T-helper 17 cell (primary cell): ENCODE measurements at regions not wholly inside any gene's neighbourhood (a gene's known extent, or its start where the extent isn't known, plus 50 kb on each side); places are given as distances from the start of the nearest gene placed in this dataset.

Source experiments
- ATAC-seq: fragments of 150-1000 bp; cut with Tn5 transposase; 2 replicates; pipeline ENCODE4 v1.10.0; 2021; ENCODE audit warnings: mild to moderate bottlenecking, moderate library complexity
- DNase-seq, 3 donors: peaks; one replicate each; pipeline versions ENCODE4 v3.0.0 to v3.0.0-alpha.2; 2020 to 2021
- H3K9me3 ChIP-seq: one replicate; pipeline ENCODE4 v1.7.0; 2013; ENCODE audit warnings: low read length, mild to moderate bottlenecking; ENCODE audit not compliant: control insufficient read depth, poor library complexity, severe bottlenecking
- H3K27ac Mint-ChIP-seq: one replicate; pipeline ENCODE4 v1.8.0; 2022; ENCODE audit warnings: mild to moderate bottlenecking, moderate library complexity, mixed read lengths
- H3K27me3 Mint-ChIP-seq: one replicate; pipeline ENCODE4 v1.8.0; 2022; ENCODE audit warnings: mixed read lengths
- H3K36me3 Mint-ChIP-seq: one replicate; pipeline ENCODE4 v1.8.0; 2022; ENCODE audit warnings: low read depth, mixed read lengths
- H3K4me1 Mint-ChIP-seq: one replicate; pipeline ENCODE4 v1.8.0; 2022; ENCODE audit warnings: mild to moderate bottlenecking, mixed read lengths
- H3K4me3 Mint-ChIP-seq: one replicate; pipeline ENCODE4 v1.8.0; 2022; ENCODE audit warnings: mild to moderate bottlenecking, moderate library complexity, mixed read lengths

DNA sequence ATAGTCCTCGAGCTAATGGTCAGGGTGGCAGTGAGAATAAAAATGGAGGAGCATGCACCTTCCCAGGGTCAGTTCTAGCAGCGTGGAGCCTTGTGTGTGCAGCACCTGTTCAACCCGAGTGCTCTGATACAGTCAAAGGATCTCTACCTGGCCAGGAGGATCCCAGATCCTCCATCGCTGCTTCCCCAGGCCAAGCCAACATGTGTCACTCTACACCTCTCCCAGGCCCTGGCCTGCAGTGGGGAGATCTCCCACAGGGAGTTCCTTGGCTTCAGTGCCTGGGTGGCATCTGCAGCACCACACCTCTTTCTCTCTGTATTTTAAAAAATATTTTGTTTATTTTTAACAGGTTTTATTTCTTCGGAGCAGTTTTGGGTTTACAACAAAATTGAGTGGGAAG lies 414.8 kb upstream of the C2CD4B start:
- peaks cover 3% of the 10 kb centered on the region for H3K4me1 Mint-ChIP-seq
- H3K4me3 Mint-ChIP-seq, result no peak overlapping the region
- no peak for ATAC-seq

DNA sequence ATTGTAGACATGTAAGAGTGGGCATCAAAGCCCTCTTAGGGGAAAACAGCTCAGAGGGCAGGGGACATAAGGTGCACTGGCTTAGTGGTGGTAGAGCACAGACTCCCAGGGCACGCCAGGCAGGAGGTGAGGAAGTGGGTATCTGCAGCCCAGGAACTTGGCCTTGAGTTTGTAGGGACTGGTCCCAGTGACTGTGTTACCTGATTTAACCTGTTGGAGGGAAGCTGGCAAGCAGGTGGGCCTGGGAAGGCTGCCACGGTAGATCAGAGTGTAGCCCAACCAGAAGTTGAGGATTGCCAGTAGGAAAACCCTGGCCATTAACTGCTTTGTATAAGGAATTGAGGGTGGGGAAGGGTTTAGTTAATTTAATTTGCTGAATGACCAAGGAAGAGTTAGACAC lies 417.5 kb upstream of the C2CD4B start:
- Mint-ChIP-seq H3K4me3 (no peak overlapping the region), H3K27me3 (peaks cover 37% of the 10 kb centered on the region)

More for the DNA sequence above, 414.8 kb upstream of the C2CD4B start:
- no peak overlapping the region for H3K27ac Mint-ChIP-seq
- peaks cover 45% of the 10 kb centered on the region for H3K27me3 Mint-ChIP-seq
- no peaks in the 10 kb centered on the region for H3K36me3 Mint-ChIP-seq
- DNase-seq, result no peak
- H3K9me3 ChIP-seq, result no peaks in the 10 kb centered on the region

DNA sequence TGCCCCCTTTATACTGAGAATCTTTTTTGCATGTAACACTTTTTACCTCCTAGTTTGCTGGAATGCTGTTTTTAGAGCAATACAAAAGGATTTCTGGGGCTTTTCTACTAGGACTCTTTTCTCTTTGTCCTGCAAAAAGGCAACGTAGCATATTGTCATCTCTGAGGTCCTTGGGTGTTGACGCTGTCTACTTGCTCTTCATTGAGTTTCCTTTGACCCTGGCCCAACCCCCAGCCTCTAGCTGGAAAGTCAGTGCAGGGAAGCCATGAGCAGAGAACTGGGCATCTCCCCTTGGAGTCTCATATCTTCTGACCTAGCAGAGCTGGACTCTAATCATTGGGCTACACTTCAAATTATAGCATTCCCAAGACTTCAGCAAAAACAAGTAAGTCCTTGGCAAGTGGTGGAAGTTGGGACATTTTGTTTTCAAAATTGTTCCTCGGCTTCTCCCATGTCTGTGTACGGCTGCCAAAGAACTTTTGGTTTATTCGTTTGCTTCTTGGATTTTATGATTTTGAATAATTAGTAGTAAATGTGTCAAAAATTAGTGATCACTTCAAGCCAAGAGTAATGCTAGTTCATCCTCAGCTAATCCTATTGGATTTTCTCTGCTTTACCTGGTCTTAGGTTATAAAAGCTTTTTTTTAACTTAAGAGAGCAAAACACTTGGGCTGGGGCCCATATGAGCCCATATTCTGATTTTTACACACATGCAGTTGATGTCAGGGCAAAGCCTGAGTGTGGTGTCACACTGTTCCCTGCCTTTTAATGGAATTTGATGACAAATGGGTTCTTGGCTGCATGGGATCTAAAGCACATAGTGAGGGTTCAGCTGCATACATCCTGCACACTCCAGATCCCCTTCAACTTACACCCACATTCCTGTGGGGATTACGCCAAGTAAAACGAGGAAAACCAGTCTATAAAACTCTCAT lies 419.5 kb upstream of the C2CD4B start:
- H3K27me3 Mint-ChIP-seq, result peaks cover 27% of the 10 kb centered on the region
- no peaks in the 10 kb centered on the region for H3K36me3 Mint-ChIP-seq
- no peaks in the 10 kb centered on the region for H3K4me1 Mint-ChIP-seq
- no peak for ATAC-seq
- DNase-seq, result no peak
- no peak overlapping the region for H3K27ac Mint-ChIP-seq
- H3K4me3 Mint-ChIP-seq, result no peak overlapping the region
- H3K9me3 ChIP-seq, result peaks cover 2% of the 10 kb centered on the region

More for the DNA sequence above, 417.5 kb upstream of the C2CD4B start:
- no peak for ATAC-seq
- H3K9me3 ChIP-seq, result peaks cover 2% of the 10 kb centered on the region
- Mint-ChIP-seq H3K4me1 (peaks cover 3% of the 10 kb centered on the region), H3K36me3 (no peaks in the 10 kb centered on the region), H3K27ac (no peak overlapping the region)
- no peak for DNase-seq

DNA sequence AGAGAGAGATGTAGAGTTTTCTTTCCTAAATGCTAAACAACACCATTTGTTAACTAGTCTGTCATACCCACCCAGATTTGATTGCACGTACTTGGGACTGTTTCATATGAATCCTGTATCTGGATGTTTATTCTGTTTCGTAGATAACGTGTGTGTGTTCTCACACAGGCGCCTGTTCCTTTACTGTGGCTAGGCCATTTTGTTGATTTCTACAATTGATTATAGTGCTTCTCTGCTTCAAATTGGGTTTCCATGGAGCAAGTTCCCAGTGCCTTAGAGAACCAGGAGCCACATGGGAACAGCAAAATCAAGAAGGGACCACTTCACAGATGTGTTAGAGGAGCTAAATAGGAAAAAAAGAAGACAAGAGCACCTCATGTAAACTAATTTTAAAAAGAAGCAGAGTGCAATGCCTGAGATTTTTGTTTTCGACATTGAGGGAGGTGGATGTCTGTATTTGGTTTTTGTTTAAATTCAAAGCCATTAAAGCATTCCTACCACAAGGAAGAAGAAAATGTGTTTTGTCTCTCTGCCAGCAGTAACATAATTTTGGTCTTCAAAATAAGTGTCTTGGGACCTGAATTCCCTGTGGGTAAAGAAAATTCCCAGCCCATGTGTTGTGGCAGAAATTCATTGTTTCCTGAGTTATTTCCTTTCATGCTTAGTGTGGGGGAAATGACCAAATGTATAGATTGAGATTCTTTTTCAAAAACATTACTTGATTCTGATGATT lies 424.0 kb upstream of the C2CD4B start:
- ATAC-seq, result no peak
- H3K27me3 Mint-ChIP-seq, result peaks cover 44% of the 10 kb centered on the region
- H3K36me3 Mint-ChIP-seq, result no peaks in the 10 kb centered on the region
- peaks cover 2% of the 10 kb centered on the region for H3K9me3 ChIP-seq
- no peak overlapping the region for H3K4me3 Mint-ChIP-seq
- no peak overlapping the region for H3K27ac Mint-ChIP-seq
- H3K4me1 Mint-ChIP-seq, result no peaks in the 10 kb centered on the region
- DNase-seq, result no peak

DNA sequence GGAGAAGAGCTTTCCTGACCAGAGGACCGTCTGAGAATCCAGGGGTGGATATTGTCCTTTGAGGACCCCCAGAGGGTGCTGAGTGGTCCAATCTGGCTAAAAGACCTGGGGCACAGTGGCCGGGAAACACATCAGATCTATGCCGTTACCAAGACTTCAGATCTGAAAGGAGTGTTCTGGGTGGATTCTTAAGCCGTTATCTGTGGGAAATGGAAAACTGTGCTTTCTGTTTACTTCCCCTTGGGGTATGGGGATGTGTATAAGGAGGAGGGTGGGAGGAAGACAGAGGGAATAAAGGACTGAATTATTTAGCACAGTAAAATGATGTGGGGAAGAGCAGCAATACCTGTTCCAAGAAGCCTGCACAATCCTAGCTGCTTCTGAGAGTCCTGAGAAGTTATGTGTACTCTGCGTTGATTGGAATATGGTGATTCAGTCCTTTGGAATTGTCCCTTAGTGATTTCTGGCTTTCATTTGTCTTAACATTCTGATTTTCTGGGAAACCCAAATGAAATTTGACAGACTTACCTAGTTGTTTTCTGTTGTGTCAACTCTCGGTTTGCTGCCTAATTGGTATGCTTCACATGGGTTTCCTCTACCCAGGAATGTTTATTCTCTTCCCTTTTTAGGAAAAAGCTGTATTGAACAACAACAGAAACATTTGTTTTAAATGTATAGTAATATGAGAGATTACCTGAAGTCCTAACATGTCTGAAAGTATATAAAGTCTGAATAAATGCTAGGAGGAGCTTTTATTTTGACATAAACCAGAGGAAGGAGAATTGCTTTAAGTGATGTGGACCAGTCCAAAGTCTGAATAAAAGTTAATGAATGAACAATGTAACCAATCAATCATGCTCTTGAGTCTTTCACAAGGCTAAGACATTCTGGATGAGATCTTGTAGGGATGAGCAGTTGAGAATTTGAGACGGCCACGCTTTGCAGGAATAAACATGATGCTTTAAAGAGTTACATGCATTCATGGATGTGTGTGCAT lies 427.1 kb upstream of the C2CD4B start:
- ATAC-seq (no peak), DNase-seq (no peak)
- H3K27ac Mint-ChIP-seq, result no peak overlapping the region
- peaks cover 2% of the 10 kb centered on the region for H3K36me3 Mint-ChIP-seq
- no peak overlapping the region for H3K4me3 Mint-ChIP-seq
- no peaks in the 10 kb centered on the region for H3K9me3 ChIP-seq
- no peaks in the 10 kb centered on the region for H3K4me1 Mint-ChIP-seq
- H3K27me3 Mint-ChIP-seq, result peaks cover 57% of the 10 kb centered on the region

DNA sequence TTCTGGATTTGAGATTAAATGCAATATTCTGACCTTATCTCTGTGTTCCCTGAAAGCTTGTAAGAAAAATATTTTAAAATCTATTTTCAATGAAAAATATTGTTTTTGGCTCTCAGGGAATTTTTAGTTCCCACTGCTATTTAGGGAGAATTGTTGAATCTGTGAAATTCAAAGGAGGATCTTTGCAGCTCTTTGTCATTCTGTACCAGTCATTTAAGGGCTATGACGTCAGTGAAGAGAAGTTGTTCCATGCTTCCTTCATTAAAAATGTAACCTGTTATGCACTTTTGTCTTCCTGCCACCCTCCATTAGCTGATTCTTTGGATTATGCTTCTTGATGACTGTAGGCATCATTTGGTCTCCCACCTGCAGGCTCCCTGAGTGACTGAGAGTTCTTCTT lies 427.8 kb upstream of the C2CD4B start:
- H3K9me3 ChIP-seq, result no peaks in the 10 kb centered on the region
- Mint-ChIP-seq H3K4me3 (no peak overlapping the region), H3K27ac (no peak overlapping the region), H3K4me1 (no peaks in the 10 kb centered on the region), H3K27me3 (peaks cover 64% of the 10 kb centered on the region), H3K36me3 (peaks cover 2% of the 10 kb centered on the region)
- no peak for ATAC-seq
- no peak for DNase-seq

DNA sequence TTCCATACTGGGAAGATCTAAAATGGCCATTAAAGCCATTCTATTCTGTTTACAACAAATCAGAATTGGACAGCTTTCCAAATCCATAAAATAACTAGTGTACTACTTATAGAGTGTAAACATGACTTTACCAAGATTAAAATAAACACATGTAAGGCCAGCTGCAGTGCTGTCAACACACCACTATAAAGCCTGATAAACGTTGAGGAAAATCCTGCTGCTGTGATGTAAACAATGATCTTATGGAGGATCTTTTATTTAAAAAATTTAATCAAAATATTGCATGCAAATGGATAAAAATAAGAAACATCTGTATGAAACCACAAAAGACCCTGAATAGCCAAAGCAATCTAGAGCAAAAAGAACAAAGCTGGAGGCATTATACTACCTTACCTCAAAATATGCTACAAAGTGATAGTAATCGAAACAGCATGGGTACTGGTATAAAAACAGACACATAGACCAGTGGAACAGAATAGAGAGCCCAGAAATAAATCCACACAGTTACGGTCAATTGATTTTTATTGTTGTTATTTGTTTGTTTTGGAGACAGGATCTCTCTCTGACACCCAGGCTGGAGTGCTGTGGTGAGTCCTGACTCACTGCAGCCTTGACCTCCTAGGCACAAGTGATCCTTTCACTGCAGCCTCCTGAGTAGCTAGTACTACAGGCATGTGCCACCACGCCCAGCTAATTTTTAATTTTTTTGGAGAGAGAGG lies 428.8 kb upstream of the C2CD4B start:
- Mint-ChIP-seq H3K4me1 (no peaks in the 10 kb centered on the region), H3K4me3 (no peak overlapping the region), H3K27ac (no peak overlapping the region), H3K27me3 (peaks cover 72% of the 10 kb centered on the region), H3K36me3 (peaks cover 2% of the 10 kb centered on the region)
- ATAC-seq (no peak), DNase-seq (no peak)
- no peaks in the 10 kb centered on the region for H3K9me3 ChIP-seq

DNA sequence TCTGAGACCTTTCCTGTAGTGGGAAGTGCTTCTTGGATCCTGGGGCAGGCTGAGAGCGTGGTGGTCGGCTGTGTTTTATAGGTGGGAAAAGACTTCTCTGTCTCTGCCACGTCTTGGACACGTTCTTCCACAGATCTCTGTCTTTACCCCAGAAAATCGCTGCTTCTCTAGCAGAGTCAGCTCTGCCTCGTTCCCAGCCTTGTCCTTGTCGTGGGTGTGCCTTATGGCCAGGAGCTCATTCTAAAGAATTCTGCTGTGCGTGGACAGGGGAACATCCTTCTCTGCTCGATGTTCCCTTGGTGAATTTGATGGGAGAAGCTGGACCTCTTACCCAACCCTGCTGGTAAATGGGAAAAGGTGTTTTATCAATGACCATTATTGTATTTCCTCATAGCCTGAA lies 433.1 kb upstream of the C2CD4B start:
- no peaks in the 10 kb centered on the region for H3K4me1 Mint-ChIP-seq
- ATAC-seq (no peak), DNase-seq (no peak)

DNA sequence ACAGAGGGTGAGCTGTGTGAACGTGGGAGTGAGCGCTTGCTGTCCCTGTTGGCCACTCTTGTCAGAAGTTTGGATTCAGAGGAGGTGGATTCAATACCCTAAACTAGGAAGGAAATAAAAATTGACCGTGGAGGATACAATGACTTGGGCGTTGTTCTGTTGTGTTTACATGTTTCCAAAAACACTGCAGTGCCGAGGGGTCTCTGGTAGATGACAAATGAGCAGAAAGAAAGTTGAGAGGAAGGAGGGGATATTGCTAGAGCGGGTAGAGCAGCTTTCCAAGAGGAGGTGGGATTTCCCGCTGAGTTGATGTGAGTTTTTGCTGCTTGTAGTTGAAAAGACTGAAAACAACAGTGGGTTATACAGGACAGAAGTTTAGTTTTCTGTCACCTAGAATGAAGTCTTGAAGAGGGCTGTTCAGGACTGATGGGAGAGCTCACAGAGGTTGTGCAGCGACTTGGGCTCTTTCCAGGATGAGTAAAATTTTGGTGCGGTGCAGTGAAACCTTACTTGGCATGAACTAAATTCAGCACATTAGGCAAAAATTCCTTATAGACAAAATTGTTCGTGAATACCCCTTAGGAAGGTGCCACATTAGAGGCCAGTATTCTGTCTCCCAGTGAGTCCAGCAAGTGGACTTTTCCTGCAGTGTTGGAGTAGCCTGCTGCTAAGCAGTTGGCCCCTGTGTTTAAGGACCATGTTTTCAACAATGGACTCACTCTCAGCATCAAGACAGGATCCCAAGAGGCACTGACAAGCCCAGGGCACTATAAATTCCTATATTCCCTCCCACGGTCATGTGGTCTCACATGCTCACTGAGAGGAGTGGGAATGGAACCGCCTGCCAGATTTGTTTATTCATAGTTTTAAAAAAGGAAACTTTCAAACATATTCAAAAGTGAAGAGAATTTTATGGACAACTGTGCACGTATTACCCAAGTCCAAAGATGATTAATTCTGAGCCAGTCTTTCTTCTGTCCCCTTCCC lies 435.0 kb upstream of the C2CD4B start:
- no peak for DNase-seq
- H3K4me1 Mint-ChIP-seq, result no peaks in the 10 kb centered on the region
- peaks cover 2% of the 10 kb centered on the region for H3K36me3 Mint-ChIP-seq
- ATAC-seq, result no peak
- H3K9me3 ChIP-seq, result no peaks in the 10 kb centered on the region
- H3K27me3 Mint-ChIP-seq, result peaks cover 46% of the 10 kb centered on the region
- H3K4me3 Mint-ChIP-seq, result no peak overlapping the region
- no peak overlapping the region for H3K27ac Mint-ChIP-seq

More for the DNA sequence above, 433.1 kb upstream of the C2CD4B start:
- no peak overlapping the region for H3K27ac Mint-ChIP-seq
- peaks cover 2% of the 10 kb centered on the region for H3K36me3 Mint-ChIP-seq
- H3K4me3 Mint-ChIP-seq, result no peak overlapping the region
- H3K9me3 ChIP-seq, result no peaks in the 10 kb centered on the region
- peaks cover 63% of the 10 kb centered on the region for H3K27me3 Mint-ChIP-seq

DNA sequence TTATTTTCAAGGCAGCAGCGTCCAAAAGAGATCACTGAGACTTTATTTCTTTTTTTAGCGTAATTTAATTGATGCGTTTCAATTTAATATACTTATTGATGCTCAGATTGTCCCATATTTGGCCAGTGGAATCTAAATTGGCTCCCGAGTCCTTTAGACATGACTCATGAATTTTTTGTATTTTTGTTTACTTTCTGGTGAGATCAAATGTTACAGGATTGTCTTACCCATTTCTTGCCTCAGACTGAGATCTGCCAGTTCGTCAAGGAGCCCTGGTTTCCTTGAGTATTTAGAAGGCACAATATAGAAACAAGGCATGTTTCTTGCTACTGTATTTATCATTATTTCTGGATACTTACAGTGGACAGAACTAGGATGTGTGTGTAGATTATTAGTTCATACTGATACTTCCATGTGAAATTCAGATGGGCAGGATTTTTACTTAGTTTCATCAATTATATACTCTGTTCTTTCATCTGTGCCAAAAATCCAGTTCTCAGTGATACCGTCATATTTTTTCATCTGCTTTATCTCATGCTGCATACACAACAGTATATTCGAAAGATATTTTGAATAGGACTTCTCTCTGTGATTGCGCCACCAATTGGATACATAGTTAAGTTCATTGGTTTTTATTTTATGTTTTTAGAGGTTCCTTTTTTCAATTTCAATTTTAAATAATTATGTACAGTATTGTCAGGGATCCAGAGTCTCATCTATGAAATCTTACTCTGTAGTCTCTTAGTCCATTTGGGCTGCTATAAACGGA lies 436.9 kb upstream of the C2CD4B start:
- Mint-ChIP-seq H3K4me1 (no peaks in the 10 kb centered on the region), H3K27ac (no peak overlapping the region)
- no peak for ATAC-seq

DNA sequence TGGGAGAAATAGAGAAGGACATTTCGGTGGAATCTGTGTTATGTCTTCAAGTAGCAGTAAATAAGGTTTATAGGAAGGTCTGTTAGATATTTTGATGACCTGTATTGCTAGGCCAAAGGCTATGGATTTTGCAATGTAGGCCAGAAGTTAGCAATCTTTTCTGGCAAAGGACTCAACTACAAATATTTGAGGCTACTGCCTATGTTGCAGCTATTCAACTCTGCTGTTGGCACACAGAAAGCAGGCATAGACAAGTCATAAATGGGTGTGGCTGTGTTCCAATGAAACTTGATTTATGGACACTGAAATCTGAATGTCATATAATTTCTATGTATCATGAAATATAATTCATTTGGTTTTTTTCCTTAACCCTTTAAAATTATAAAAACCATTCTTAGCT lies 438.7 kb upstream of the C2CD4B start:
- Mint-ChIP-seq H3K4me1 (no peaks in the 10 kb centered on the region), H3K27me3 (peaks cover 32% of the 10 kb centered on the region), H3K36me3 (no peaks in the 10 kb centered on the region), H3K27ac (no peak overlapping the region), H3K4me3 (no peak overlapping the region)
- H3K9me3 ChIP-seq, result no peaks in the 10 kb centered on the region
- ATAC-seq, result no peak
- no peak for DNase-seq

More for the DNA sequence above, 436.9 kb upstream of the C2CD4B start:
- no peaks in the 10 kb centered on the region for H3K36me3 Mint-ChIP-seq
- peaks cover 42% of the 10 kb centered on the region for H3K27me3 Mint-ChIP-seq
- H3K4me3 Mint-ChIP-seq, result no peak overlapping the region
- H3K9me3 ChIP-seq, result no peaks in the 10 kb centered on the region
- DNase-seq, result no peak
